Neural cell (in vitro differentiated cells): ENCODE measurements at regions not wholly inside any gene's neighbourhood (a gene's known extent, or its start where the extent isn't known, plus 50 kb on each side); places are given as distances from the start of the nearest gene placed in this dataset.

Experiments
- H2AFZ ChIP-seq: fragments of 200-600, 300-800 bp; sonication (generic), shearing (Covaris generic); 2 replicates; pipeline ENCODE4 v1.6.0; 2014; ENCODE audit warnings: low read depth, mild to moderate bottlenecking, antibody characterized with exemption, low read length, moderate library complexity
- H3F3A ChIP-seq: fragments of 200-600 bp; shearing (Covaris generic); 2 replicates; pipeline ENCODE4 v1.6.1; 2016; ENCODE audit warnings: mild to moderate bottlenecking, moderate library complexity, mixed read lengths, antibody characterized with exemption, low read length; ENCODE audit not compliant: insufficient read depth, poor library complexity, severe bottlenecking
- H3K27ac ChIP-seq: fragments of 200-600, 300-800 bp; sonication (generic), shearing (Covaris generic); 2 replicates; pipeline ENCODE4 v1.5.1; 2014; ENCODE audit warnings: mild to moderate bottlenecking, low read length, moderate library complexity
- H3K27me3 ChIP-seq: fragments of 300-800, 200-600 bp; sonication (generic), shearing (Covaris generic); 2 replicates; pipeline ENCODE4 v1.6.0; 2014; ENCODE audit warnings: mild to moderate bottlenecking, low read depth, low read length, moderate library complexity; ENCODE audit not compliant: insufficient read depth
- H3K36me3 ChIP-seq: fragments of 300-800, 200-600 bp; sonication (generic), shearing (Covaris generic); 2 replicates; pipeline ENCODE4 v1.5.1; 2014; ENCODE audit warnings: mild to moderate bottlenecking, antibody characterized with exemption, low read length, moderate library complexity; ENCODE audit not compliant: insufficient read depth
- H3K4me2 ChIP-seq: fragments of 300-800, 200-600 bp; sonication (generic), shearing (Covaris generic); 2 replicates; pipeline ENCODE4 v1.6.0; 2014; ENCODE audit warnings: mild to moderate bottlenecking, low read length
- H3K4me3 ChIP-seq: fragments of 300-800, 200-600 bp; sonication (generic), shearing (Covaris generic); 2 replicates; pipeline ENCODE4 v1.5.1; 2014; ENCODE audit warnings: mild to moderate bottlenecking, low read length, moderate library complexity
- H3K79me2 ChIP-seq: fragments of 200-600 bp; shearing (Covaris generic); replicated peaks from 2 replicates; pipeline ENCODE4 v1.6.0; 2014; ENCODE audit warnings: mild to moderate bottlenecking, low read length, moderate library complexity; ENCODE audit not compliant: insufficient read depth
- H3K9ac ChIP-seq: fragments of 300-800, 200-600 bp; sonication (generic), shearing (Covaris generic); 2 replicates; pipeline ENCODE4 v1.6.1; 2016; ENCODE audit warnings: mild to moderate bottlenecking, low read length, mixed read lengths
- H3K9me2 ChIP-seq: fragments of 200-600 bp; shearing (Covaris generic); 2 replicates; pipeline ENCODE4 v1.6.1; 2016; ENCODE audit warnings: mild to moderate bottlenecking, low read length, mixed read lengths; ENCODE audit not compliant: insufficient read depth
- H3K9me3 ChIP-seq: fragments of 200-600, 300-800 bp; sonication (generic), shearing (Covaris generic); 2 replicates; pipeline ENCODE4 v1.6.1; 2016; ENCODE audit warnings: mild to moderate bottlenecking, mixed run types, low read length, moderate library complexity, mixed read lengths
- H4K20me1 ChIP-seq: fragments of 200-600 bp; shearing (Covaris generic); 2 replicates; pipeline ENCODE4 v1.6.1; 2016; ENCODE audit warnings: mild to moderate bottlenecking, mixed run types; ENCODE audit not compliant: insufficient read depth
- CTCF ChIP-seq: fragments of 450-650 bp; IDR thresholded peaks from 2 replicates; pipeline ENCODE4 v1.5.1; 2014; ENCODE audit warnings: antibody characterized with exemption, mild to moderate bottlenecking, moderate library complexity; ENCODE audit not compliant: poor library complexity, severe bottlenecking
- EZH2 ChIP-seq: fragments of 200-600, 300-800 bp; shearing (Covaris generic), sonication (generic); IDR thresholded peaks from 2 replicates; pipeline ENCODE4 v1.6.1; 2014; ENCODE audit warnings: antibody characterized with exemption, low read length, borderline replicate concordance, mild to moderate bottlenecking; ENCODE audit not compliant: insufficient read depth, poor library complexity, severe bottlenecking
- MXI1 ChIP-seq: fragments of 450-650 bp; conservative IDR thresholded peaks from 2 replicates; pipeline ENCODE4 v1.6.1; 2014; ENCODE audit warnings: antibody characterized with exemption, mild to moderate bottlenecking; ENCODE audit not compliant: poor library complexity, severe bottlenecking
- POLR2AphosphoS5 ChIP-seq: IDR thresholded peaks from 2 replicates; pipeline ENCODE4 v1.6.1; 2012
- RAD21 ChIP-seq: fragments of 450-650 bp; conservative IDR thresholded peaks from 2 replicates; pipeline ENCODE4 v1.6.1; 2014; ENCODE audit warnings: antibody characterized with exemption, mild to moderate bottlenecking, moderate library complexity
- SMC3 ChIP-seq: fragments of 450-650 bp; conservative IDR thresholded peaks from 2 replicates; pipeline ENCODE4 v1.6.1; 2014; ENCODE audit warnings: antibody characterized with exemption, mild to moderate bottlenecking, moderate library complexity; ENCODE audit not compliant: poor library complexity
- TAF1 ChIP-seq: IDR thresholded peaks from 2 replicates; pipeline ENCODE4 v1.6.1; 2012; ENCODE audit warnings: low read depth
- TF ChIP-seq, protein P1 (sequence below): IDR thresholded peaks from 2 replicates; pipeline ENCODE4 v1.6.1; 2012; ENCODE audit warnings: borderline replicate concordance

- no peak overlapping the region for H3K4me2 ChIP-seq
- H3K9me3 ChIP-seq = no peaks in the 10 kb centered on the region
- TF ChIP-seq CTCF = no peak
- TF ChIP-seq POLR2AphosphoS5 = no peak
- no peak for TF ChIP-seq TAF1
- no peak for TF ChIP-seq EZH2
- no peak for TF ChIP-seq RAD21
- no peaks in the 10 kb centered on the region for H3K36me3 ChIP-seq
- H3K27me3 ChIP-seq = no peaks in the 10 kb centered on the region
- H3K9me2 ChIP-seq = no peaks in the 10 kb centered on the region
- no peak overlapping the region for H3K27ac ChIP-seq
- no peak overlapping the region for H3K9ac ChIP-seq
- no peaks in the 10 kb centered on the region for H4K20me1 ChIP-seq
- H3F3A ChIP-seq = no peaks in the 10 kb centered on the region
- H3K79me2 ChIP-seq = no peaks in the 10 kb centered on the region
- no peak overlapping the region for H2AFZ ChIP-seq
- H3K4me3 ChIP-seq = no peak overlapping the region
Measured at GRCh38 chr13:105956921-105957320, 578.5 kb downstream of the EFNB2 start.

DNA sequence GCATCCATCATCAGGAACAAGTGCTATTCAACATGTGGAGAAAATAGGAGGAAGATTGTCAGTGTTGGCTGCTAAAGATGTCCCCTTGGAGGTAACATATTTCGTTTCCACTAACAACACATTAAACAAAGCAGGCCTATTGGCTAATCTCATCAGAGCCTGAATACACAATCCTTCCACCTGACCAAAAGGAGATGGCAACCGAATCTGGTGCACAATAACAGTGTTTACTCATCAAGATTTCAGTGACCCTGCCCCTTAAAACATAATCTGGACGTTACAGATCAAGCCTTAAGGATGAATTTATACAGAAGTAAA is 582.5 kb downstream of the EFNB2 start:
- Histone ChIP-seq H4K20me1 (no peaks in the 10 kb centered on the region), H3K9me2 (no peaks in the 10 kb centered on the region), H3F3A (no peaks in the 10 kb centered on the region), H3K36me3 (no peaks in the 10 kb centered on the region), H3K79me2 (no peaks in the 10 kb centered on the region), H3K4me3 (no peak overlapping the region), H3K9ac (no peak overlapping the region), H2AFZ (no peak overlapping the region), H3K27ac (no peak overlapping the region), H3K9me3 (no peaks in the 10 kb centered on the region), H3K4me2 (no peak overlapping the region), H3K27me3 (no peaks in the 10 kb centered on the region)
- TF ChIP-seq, protein P1, sequence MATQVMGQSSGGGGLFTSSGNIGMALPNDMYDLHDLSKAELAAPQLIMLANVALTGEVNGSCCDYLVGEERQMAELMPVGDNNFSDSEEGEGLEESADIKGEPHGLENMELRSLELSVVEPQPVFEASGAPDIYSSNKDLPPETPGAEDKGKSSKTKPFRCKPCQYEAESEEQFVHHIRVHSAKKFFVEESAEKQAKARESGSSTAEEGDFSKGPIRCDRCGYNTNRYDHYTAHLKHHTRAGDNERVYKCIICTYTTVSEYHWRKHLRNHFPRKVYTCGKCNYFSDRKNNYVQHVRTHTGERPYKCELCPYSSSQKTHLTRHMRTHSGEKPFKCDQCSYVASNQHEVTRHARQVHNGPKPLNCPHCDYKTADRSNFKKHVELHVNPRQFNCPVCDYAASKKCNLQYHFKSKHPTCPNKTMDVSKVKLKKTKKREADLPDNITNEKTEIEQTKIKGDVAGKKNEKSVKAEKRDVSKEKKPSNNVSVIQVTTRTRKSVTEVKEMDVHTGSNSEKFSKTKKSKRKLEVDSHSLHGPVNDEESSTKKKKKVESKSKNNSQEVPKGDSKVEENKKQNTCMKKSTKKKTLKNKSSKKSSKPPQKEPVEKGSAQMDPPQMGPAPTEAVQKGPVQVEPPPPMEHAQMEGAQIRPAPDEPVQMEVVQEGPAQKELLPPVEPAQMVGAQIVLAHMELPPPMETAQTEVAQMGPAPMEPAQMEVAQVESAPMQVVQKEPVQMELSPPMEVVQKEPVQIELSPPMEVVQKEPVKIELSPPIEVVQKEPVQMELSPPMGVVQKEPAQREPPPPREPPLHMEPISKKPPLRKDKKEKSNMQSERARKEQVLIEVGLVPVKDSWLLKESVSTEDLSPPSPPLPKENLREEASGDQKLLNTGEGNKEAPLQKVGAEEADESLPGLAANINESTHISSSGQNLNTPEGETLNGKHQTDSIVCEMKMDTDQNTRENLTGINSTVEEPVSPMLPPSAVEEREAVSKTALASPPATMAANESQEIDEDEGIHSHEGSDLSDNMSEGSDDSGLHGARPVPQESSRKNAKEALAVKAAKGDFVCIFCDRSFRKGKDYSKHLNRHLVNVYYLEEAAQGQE = no peak
- TF ChIP-seq RAD21 (no peak), SMC3 (no peak), TAF1 (no peak), POLR2AphosphoS5 (no peak), EZH2 (no peak), MXI1 (no peak), CTCF (no peak)
